ENCODE measurements at regions not wholly inside any gene's neighbourhood (a gene's known extent, or its start where the extent isn't known, plus 50 kb on each side); places are given as distances from the start of the nearest gene placed in this dataset.

DNA sequence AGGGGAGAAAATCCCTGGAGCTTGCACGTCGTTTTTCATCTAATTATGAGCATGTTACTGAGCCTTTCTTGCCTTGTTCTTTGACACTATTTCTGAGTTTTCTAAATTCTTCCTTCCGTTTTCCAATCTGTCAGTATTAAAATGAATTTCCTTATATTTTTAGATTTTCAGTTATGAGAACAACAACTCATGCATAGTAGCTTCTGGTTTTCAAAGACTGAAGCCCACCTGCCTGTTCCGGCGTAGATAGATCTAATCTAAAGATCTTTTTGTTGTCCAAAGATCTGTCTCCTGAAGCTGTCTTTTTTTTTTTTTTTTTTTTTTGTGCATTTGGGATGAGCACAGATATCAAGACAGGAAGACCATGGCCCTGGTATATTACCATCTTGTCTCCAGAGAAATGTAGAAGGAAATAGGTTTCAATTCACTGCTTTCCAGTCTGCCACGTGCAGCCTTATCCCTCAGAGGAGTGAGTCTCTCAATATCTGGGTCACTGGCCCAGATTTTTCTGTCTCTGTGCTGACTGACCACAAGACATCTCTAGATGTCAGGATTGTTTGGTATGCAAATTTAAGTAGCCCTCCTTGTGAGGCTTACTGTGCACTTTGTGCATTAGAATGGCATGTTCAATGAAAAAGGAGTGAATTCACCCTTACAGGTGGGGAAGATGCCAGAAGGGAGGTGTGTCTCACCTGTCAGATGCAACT lies 222.3 kb upstream of the TMC3 start:
- TF ChIP-seq, protein P1, sequence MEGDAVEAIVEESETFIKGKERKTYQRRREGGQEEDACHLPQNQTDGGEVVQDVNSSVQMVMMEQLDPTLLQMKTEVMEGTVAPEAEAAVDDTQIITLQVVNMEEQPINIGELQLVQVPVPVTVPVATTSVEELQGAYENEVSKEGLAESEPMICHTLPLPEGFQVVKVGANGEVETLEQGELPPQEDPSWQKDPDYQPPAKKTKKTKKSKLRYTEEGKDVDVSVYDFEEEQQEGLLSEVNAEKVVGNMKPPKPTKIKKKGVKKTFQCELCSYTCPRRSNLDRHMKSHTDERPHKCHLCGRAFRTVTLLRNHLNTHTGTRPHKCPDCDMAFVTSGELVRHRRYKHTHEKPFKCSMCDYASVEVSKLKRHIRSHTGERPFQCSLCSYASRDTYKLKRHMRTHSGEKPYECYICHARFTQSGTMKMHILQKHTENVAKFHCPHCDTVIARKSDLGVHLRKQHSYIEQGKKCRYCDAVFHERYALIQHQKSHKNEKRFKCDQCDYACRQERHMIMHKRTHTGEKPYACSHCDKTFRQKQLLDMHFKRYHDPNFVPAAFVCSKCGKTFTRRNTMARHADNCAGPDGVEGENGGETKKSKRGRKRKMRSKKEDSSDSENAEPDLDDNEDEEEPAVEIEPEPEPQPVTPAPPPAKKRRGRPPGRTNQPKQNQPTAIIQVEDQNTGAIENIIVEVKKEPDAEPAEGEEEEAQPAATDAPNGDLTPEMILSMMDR (IDR thresholded peaks at IDR 0.05 in 2 of 3, conservative IDR thresholded peaks at IDR 0.05 in 1 of 3; ENCODE audit: insufficient read depth in 2 of 3, low read depth in 1 of 3, low read length in 3 of 3) = no peak
- no peak for TF ChIP-seq HDAC1 (IDR thresholded peaks at IDR 0.05)
